CD8-positive, alpha-beta memory T cell (primary cell): ENCODE measurements at regions not wholly inside any gene's neighbourhood (a gene's known extent, or its start where the extent isn't known, plus 50 kb on each side); places are given as distances from the start of the nearest gene placed in this dataset.
"Not testable (repeated sequence)": the region's sequence is repeated elsewhere in the genome, so short reads cannot be mapped to it uniquely, and the experiment has no call there.

Experiments used
- CTCF ChIA-PET: fragments of 350-600 bp; sonication (Branson Sonifier 250); formaldehyde crosslinking; loops from one replicate; lab custom pipeline; 2021; ENCODE audit warnings: antibody characterized with exemption; lab: Charles Lee
- POLR2A ChIA-PET: fragments of 350-600 bp; sonication (Branson Sonifier 250); formaldehyde crosslinking; loops from one replicate; lab custom pipeline; 2021; ENCODE audit warnings: antibody characterized with exemption; lab: Charles Lee
- DNase-seq, 5 donors: peaks; one replicate each; pipeline versions ENCODE4 v3.0.0 to v3.0.0-alpha.2; 2020 to 2022; ENCODE audit warnings: mixed read lengths in 1 of 5
- H3K27ac ChIP-seq: one replicate; pipeline ENCODE4 v1.7.0; 2013; ENCODE audit warnings: low read depth, mild to moderate bottlenecking, low read length, moderate library complexity
- H3K27me3 ChIP-seq: 2 replicates; pipeline ENCODE4 v1.7.0; 2013; ENCODE audit warnings: low read length, mild to moderate bottlenecking; ENCODE audit not compliant: insufficient read depth, poor library complexity, severe bottlenecking
- H3K36me3 ChIP-seq: 2 replicates; pipeline ENCODE4 v1.7.0; 2013; ENCODE audit warnings: mild to moderate bottlenecking, low read length, moderate library complexity; ENCODE audit not compliant: insufficient read depth
- H3K4me1 ChIP-seq: 2 replicates; pipeline ENCODE4 v1.7.0; 2013; ENCODE audit warnings: mild to moderate bottlenecking, low read length, moderate library complexity; ENCODE audit not compliant: insufficient read depth
- H3K4me3 ChIP-seq: 2 replicates; pipeline ENCODE4 v1.7.0; 2013; ENCODE audit warnings: mild to moderate bottlenecking, low read length
- H3K9me3 ChIP-seq: 2 replicates; pipeline ENCODE4 v1.7.0; 2013; ENCODE audit warnings: mild to moderate bottlenecking, low read length
- H3K27ac Mint-ChIP-seq, 8 donors: one replicate each; pipeline ENCODE4 v1.8.0; 2020 to 2021; ENCODE audit warnings: mixed read lengths in 8 of 8, mild to moderate bottlenecking in 6 of 8, inconsistent platforms in 3 of 8, moderate library complexity in 3 of 8
- H3K27me3 Mint-ChIP-seq, 2 donors: one replicate each; pipeline ENCODE4 v1.8.0; 2020 to 2021; ENCODE audit warnings: mixed read lengths in 2 of 2, mild to moderate bottlenecking in 1 of 2, moderate library complexity in 1 of 2
- H3K36me3 Mint-ChIP-seq, 3 donors: one replicate each; pipeline ENCODE4 v1.8.0; 2020 to 2021; ENCODE audit warnings: mixed read lengths in 3 of 3, inconsistent platforms in 1 of 3, mild to moderate bottlenecking in 1 of 3
- H3K4me1 Mint-ChIP-seq, 3 donors: one replicate each; pipeline ENCODE4 v1.8.0; 2020 to 2021; ENCODE audit warnings: mixed read lengths in 3 of 3, inconsistent platforms in 1 of 3, mild to moderate bottlenecking in 1 of 3
- H3K4me3 Mint-ChIP-seq, 7 donors: one replicate each; pipeline ENCODE4 v1.8.0; 2020 to 2021; ENCODE audit warnings: mixed read lengths in 7 of 7, mild to moderate bottlenecking in 6 of 7, moderate library complexity in 4 of 7, inconsistent platforms in 2 of 7
- H3K9me3 Mint-ChIP-seq, 5 donors: one replicate each; pipeline ENCODE4 v1.8.0; 2020 to 2022; ENCODE audit warnings: mixed read lengths in 5 of 5, mild to moderate bottlenecking in 3 of 5, moderate library complexity in 2 of 5, inconsistent platforms in 1 of 5

DNA sequence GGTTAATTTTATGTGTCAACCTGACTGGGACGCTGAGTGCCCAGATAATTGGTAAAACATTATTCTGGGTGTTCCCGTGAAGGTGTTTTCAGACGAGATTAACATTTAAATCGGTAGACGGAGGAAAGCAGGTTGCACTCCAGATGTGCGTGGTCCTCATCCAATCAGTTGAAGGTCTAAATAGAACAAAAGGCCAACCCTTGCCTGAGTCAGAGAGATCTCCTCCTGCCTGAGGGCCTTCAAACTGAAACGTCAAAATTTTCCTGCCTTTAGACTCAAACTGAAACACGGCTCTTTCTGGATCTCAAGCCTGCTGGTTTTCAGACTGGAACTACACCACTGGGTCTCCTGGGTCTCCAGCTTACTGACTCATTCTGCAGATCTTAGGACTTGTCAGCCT, 70.9 kb downstream of the NPIPA5 start:
- H3K4me3 ChIP-seq, H3K4me1 ChIP-seq, H3K9me3 Mint-ChIP-seq, H3K4me3 Mint-ChIP-seq, POLR2A ChIA-PET, H3K27me3 ChIP-seq, CTCF ChIA-PET, H3K36me3 Mint-ChIP-seq, H3K9me3 ChIP-seq, H3K36me3 ChIP-seq, H3K27ac Mint-ChIP-seq, H3K27ac ChIP-seq, H3K27me3 Mint-ChIP-seq, H3K4me1 Mint-ChIP-seq, DNase-seq: not testable (repeated sequence)

DNA sequence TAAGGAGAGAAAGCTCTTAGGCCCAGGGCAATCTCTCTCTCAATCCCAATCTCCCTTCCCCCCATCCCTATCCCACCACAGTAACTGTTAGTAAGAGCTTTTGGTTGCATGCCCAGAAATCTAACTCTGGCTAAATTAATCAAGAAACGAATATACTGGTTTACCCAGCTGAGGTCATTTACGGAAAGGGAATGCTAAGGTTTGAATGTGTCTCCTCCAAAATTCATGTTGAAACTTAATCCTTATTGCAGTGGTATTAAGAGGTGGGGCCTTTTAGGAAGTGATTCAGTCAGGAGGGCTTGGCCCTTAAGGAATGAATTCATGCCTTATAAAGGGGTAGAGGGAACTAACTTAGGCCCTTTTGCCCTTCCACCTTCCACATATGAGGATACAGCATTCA, 72.2 kb downstream of the NPIPA5 start:
- H3K36me3 Mint-ChIP-seq, H3K27ac ChIP-seq, H3K27ac Mint-ChIP-seq, H3K9me3 Mint-ChIP-seq, POLR2A ChIA-PET, H3K4me1 Mint-ChIP-seq, DNase-seq, H3K4me3 ChIP-seq, H3K4me3 Mint-ChIP-seq, H3K4me1 ChIP-seq, H3K27me3 ChIP-seq, H3K36me3 ChIP-seq, H3K9me3 ChIP-seq, H3K27me3 Mint-ChIP-seq, CTCF ChIA-PET: not testable (repeated sequence)

DNA sequence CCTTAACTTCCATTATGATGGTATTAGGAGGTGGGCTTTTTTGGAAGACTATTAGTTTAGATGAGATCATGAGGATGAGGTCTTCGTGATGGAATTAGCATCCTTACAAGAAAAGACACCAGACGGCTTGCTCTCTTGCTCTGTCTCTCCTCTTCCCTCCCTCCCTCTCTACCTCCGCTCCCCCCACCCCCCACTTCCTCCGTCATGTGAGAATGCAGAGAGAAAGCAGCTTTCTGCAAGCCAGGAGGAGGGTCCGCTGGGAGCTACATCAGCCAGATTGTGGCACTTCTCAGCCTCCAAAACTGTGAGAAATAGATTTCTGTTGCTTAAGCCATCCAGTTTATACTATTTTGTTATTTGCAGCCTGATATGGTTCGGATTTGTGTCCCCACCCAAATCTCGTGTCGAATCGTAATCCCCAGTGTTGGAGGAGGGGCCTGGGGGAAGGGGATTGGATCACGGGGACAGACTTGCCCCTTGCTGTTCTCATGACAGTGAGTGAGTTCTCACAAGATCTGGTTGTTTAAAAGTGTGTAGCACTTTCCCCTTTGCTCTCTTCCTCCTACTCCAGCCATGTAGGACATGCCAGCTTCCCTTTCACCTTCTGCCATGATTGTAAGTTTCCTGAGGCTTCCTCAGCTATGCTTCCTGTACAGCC, 74.3 kb downstream of the NPIPA5 start:
- H3K4me1 Mint-ChIP-seq, H3K36me3 Mint-ChIP-seq, H3K27me3 Mint-ChIP-seq, DNase-seq, H3K9me3 ChIP-seq, H3K9me3 Mint-ChIP-seq, CTCF ChIA-PET, POLR2A ChIA-PET, H3K4me3 Mint-ChIP-seq, H3K36me3 ChIP-seq, H3K4me3 ChIP-seq, H3K27me3 ChIP-seq, H3K27ac ChIP-seq, H3K4me1 ChIP-seq: not testable (repeated sequence)
- peak overlapping the region in 1 of 8 donors; percentile 6 for H3K27ac Mint-ChIP-seq

DNA sequence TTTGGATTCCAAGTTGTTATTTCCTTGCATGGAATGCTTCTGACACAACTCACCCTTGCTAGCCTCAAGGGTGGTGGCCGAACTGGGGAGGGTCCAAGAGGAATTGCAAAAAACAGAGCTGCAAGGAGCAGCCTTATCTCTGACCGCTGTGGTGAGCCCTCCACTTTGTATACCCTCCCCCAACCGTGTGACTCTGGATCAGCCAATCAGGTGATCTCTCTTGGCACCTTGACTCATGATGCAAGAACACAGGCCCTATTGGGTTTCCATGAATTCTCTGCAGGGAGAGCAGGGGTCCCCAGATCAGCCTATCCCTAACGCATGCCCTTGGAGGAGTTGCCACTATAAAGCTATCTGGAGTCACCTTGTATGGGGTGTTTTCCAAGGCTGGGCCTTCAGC, 81.0 kb downstream of the NPIPA5 start:
- H3K36me3 ChIP-seq, H3K36me3 Mint-ChIP-seq, H3K4me1 Mint-ChIP-seq, POLR2A ChIA-PET, H3K4me3 Mint-ChIP-seq, H3K27ac Mint-ChIP-seq, H3K4me3 ChIP-seq, CTCF ChIA-PET, H3K27me3 ChIP-seq, DNase-seq, H3K4me1 ChIP-seq, H3K27me3 Mint-ChIP-seq, H3K27ac ChIP-seq, H3K9me3 Mint-ChIP-seq, H3K9me3 ChIP-seq: not testable (repeated sequence)

- DNase-seq, H3K36me3 Mint-ChIP-seq, H3K27me3 ChIP-seq, H3K27ac Mint-ChIP-seq, H3K4me3 ChIP-seq, H3K36me3 ChIP-seq, POLR2A ChIA-PET, H3K9me3 Mint-ChIP-seq, H3K4me1 Mint-ChIP-seq, H3K4me3 Mint-ChIP-seq, H3K4me1 ChIP-seq, CTCF ChIA-PET, H3K27me3 Mint-ChIP-seq, H3K9me3 ChIP-seq, H3K27ac ChIP-seq: not testable (repeated sequence)
Measured at GRCh38 chr16:15274796-15275195, 103.3 kb downstream of the NPIPA5 start.

DNA sequence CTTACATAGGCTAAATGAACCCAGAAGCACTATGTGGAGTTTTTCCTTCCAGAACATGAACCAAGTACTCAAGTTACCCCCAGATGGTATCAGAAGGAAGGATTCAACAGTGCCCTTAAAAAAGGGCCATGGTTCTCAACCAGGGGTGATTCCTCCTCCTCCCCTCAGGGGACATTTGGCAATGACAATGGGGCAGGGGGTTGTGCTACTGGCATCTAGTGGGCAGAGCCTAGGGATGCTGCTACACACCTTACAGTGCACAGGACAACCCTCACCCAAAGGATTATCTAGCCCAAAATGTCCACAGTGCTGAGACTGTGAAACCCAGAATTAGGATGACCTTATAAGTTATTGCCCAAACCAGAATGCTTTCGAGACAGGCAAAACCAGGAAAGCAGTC, 104.1 kb downstream of the NPIPA5 start:
- H3K27ac ChIP-seq, H3K4me3 Mint-ChIP-seq, H3K9me3 Mint-ChIP-seq, POLR2A ChIA-PET, DNase-seq, H3K4me3 ChIP-seq, H3K36me3 Mint-ChIP-seq, H3K27ac Mint-ChIP-seq, H3K9me3 ChIP-seq, H3K27me3 ChIP-seq, H3K27me3 Mint-ChIP-seq, H3K4me1 Mint-ChIP-seq, CTCF ChIA-PET, H3K36me3 ChIP-seq, H3K4me1 ChIP-seq: not testable (repeated sequence)

DNA sequence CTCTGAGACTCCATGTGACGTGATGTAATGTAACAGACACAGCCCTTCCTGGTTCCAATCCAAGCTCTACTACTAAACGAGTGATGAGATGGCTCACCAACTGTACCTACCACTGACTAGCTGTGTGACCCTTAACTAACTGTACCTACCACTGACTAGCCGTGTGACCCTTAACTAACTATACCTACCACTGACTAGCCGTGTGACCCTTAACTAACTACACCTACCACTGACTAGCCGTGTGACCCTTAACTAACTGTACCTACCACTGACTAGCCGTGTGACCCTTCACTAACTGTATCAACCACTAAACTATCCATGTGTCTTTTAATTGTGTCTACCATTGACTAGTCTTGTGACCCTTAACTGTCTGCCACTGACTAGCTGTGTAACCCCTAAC, 111.2 kb downstream of the NPIPA5 start:
- H3K27ac Mint-ChIP-seq, H3K4me3 Mint-ChIP-seq, H3K9me3 ChIP-seq, H3K4me3 ChIP-seq, H3K27me3 ChIP-seq, POLR2A ChIA-PET, H3K4me1 ChIP-seq, DNase-seq, H3K9me3 Mint-ChIP-seq, H3K36me3 ChIP-seq, H3K36me3 Mint-ChIP-seq, H3K4me1 Mint-ChIP-seq, CTCF ChIA-PET, H3K27me3 Mint-ChIP-seq, H3K27ac ChIP-seq: not testable (repeated sequence)

GRCh38 chr16:15262212-15262611, 115.9 kb downstream of the NPIPA5 start:
- H3K9me3 ChIP-seq, H3K4me1 Mint-ChIP-seq, H3K9me3 Mint-ChIP-seq, H3K4me3 ChIP-seq, H3K27ac ChIP-seq, H3K27me3 Mint-ChIP-seq, POLR2A ChIA-PET, H3K4me1 ChIP-seq, H3K27me3 ChIP-seq, CTCF ChIA-PET, H3K27ac Mint-ChIP-seq, H3K4me3 Mint-ChIP-seq, DNase-seq, H3K36me3 Mint-ChIP-seq, H3K36me3 ChIP-seq: not testable (repeated sequence)

DNA sequence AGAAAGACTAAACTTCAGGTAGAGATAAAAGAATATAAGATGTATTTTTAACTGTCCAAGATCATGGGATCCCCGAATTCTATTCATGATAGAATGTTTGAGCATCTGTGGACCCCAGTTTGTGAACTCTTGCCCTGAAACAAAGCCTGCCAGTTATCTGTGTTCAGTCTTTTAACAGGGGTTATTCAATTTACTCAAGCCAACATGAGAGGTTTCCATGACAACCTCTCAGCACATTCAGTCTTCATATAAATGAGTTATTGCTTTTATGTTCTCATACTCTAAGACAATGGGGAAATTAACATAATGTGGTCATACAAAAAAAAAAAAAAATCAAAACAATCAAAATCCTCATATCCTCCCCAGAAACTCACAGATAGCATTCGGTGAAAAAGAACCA, 130.1 kb downstream of the NPIPA5 start:
- H3K27ac Mint-ChIP-seq, DNase-seq, H3K4me1 Mint-ChIP-seq, H3K4me3 ChIP-seq, POLR2A ChIA-PET, H3K36me3 ChIP-seq, H3K27ac ChIP-seq, H3K27me3 ChIP-seq, H3K36me3 Mint-ChIP-seq, H3K4me3 Mint-ChIP-seq, H3K9me3 ChIP-seq, H3K27me3 Mint-ChIP-seq, CTCF ChIA-PET, H3K4me1 ChIP-seq, H3K9me3 Mint-ChIP-seq: not testable (repeated sequence)
